GM21447 (cell line): ENCODE measurements at regions not wholly inside any gene's neighbourhood (a gene's known extent, or its start where the extent isn't known, plus 50 kb on each side); places are given as distances from the start of the nearest gene placed in this dataset.

Experiments
- ATAC-seq: cut with Tn5 transposase; IDR thresholded peaks from one replicate; pipeline ENCODE4 v1.9.1; 2021; ENCODE audit not compliant: unreplicated experiment

DNA sequence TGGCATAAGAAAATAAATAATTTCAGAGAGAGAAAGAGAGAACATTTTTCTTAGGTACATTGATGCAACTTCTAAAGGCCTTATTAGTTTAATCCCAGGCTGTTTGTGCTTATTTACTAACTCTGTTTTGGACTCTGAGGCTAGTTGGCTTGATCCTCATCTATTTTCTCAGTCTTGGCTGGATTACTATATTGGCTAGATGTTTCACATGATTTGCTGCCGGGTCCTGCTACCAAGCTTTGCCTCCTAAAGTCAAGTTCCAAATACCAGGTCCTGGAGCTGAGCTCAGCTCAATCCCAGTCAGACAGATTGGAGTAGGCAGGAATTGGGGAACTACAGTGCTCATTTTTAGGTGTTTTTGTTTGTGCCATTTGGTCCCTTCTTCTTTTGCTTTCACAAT, 340.8 kb downstream of the BCAT1 start:
- ATAC-seq: no peak

- no peak for ATAC-seq
These were observed 343.0 kb downstream of the BCAT1 start for GRCh38 chr12:24605916-24606315.

GRCh38 chr12:24605466-24605865, 343.4 kb downstream of the BCAT1 start:
- ATAC-seq: no peak

GRCh38 chr12:24603371-24603770, 345.5 kb downstream of the BCAT1 start:
- ATAC-seq: no peak

DNA sequence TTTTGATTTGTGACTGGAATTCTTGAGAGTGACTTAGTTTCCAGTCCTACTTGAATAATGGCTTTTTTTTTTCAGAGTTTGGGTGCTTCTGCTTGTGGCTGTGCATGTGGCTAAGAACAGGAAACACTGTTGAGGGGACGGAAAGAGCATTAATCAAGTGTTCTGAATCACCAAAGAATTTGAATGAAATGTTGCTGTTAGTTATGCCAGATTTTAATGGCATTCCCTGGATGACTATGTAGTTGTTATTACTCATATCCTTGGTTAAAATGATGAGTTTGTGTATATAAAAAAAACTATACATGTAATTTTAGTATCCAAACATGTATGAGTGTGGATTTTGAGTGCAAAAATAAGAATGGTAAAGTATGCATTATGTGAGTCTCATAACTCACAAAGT, 347.9 kb downstream of the BCAT1 start:
- no peak for ATAC-seq

- no peak for ATAC-seq
These were observed 348.4 kb downstream of the BCAT1 start for GRCh38 chr12:24600551-24600950.

DNA sequence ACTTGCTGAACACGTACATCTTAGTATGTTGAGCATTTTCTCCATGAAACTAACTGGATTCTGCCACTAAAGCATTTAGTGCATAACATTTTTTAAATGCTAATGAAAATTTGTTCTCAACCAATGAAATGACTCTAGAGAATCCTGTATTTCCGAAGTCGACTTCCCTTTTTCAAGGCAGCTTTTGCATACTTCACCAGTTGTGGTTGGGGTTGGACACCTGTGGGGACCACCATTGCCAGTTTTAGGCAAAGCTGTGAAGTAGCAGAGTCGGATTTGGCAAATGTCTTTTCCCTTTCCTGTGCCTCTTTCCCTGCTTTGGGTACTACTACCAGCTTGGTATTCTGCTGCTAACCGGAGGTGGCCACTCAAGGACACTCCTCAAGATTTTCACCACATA, 349.2 kb downstream of the BCAT1 start:
- ATAC-seq: no peak

- no peak for ATAC-seq
These were observed 351.3 kb downstream of the BCAT1 start for GRCh38 chr12:24597580-24597979.

DNA sequence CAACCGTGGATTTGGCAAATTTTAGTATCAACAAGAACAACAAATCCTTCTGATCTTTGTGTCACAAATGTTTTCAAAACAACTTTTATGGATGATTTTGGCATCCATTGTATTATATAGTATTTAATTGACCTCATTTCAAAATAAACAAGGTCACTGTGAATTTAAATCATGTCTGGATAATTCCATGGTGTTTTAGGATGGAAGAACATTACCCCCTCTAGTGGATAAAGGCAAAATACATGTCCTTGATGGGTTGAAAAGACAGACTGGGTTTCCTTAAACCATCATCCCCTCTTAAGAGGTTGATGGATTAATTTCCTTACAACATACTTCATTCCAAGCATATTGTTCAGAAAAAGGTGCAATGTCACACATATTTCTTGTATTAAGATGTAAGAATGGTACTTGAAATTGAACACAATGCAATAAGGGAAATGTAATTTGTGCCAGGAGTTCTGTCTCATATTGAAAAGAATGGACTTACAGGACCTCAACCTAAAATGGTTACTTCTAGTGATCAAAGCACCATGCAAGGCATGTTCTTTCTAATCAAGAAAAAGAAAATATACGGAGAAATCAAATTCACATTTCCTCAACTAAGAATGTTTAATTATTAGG, 352.0 kb downstream of the BCAT1 start:
- ATAC-seq: no peak

GRCh38 chr12:24595652-24596235, 353.2 kb downstream of the BCAT1 start:
- no peak for ATAC-seq

DNA sequence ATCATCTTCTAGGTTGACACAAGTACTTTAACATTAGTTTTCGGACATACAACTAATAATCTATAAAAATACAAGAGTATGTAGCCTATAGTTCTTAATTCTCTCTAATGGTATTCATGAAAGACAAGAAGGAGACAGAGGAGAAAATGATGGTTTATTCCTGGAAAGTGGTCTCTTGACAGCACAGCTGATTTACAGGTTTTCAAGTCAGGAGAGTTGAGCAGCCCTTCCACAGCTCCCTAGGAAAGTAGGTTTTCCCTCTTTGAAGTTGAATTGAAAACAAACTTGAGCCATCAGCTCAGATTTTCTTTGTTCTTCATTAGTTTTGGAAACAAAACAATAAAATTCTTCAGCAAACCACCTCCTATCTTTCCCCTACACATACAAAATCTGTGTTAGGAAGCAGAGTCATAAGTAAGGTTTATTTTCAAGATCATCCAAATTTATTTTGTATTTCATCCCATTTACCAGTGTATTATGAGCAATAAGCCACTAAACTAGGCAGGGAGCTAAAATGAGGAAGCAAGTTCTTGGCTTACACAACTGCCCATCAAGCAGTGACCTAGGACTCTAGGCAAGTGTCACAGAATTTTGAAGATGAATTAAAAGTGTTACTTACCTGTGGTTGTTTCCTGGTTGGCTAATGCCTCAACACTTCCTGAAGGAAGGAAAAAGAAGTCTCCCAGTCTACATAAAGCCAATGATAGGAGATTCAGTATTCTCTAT, 357.0 kb downstream of the BCAT1 start:
- ATAC-seq: no peak

- no peak for ATAC-seq
These were observed 357.7 kb downstream of the BCAT1 start for GRCh38 chr12:24591079-24591626.

- no peak for ATAC-seq
These were observed 362.6 kb downstream of the BCAT1 start for GRCh38 chr12:24586293-24586692.

GRCh38 chr12:24584032-24584675, 364.7 kb downstream of the BCAT1 start:
- no peak for ATAC-seq

GRCh38 chr12:24582954-24583601, 365.8 kb downstream of the BCAT1 start:
- no peak for ATAC-seq

GRCh38 chr12:24574538-24574937, 374.4 kb downstream of the BCAT1 start:
- ATAC-seq: no peak

- ATAC-seq: no peak
These were observed 375.3 kb downstream of the BCAT1 start for GRCh38 chr12:24573621-24574020.

DNA sequence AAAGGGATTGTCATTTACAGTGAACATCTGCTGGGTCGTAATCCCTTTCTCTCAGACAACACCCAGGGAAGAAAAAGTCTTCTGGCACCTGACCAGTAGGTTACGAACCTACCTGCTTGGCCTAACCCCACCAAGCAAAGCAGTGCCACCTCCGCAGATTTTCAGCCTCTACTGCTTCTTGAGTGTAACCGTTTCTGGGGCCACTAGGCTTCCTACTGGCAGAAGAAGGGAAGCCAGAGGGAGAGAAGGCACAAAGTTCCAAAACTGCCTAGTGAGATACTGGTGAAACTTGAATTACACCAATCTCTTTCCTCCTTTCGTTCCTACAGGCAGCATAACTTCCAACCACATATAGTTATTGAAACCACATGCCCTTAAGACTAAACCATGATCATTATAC, 383.6 kb downstream of the BCAT1 start:
- ATAC-seq: no peak

DNA sequence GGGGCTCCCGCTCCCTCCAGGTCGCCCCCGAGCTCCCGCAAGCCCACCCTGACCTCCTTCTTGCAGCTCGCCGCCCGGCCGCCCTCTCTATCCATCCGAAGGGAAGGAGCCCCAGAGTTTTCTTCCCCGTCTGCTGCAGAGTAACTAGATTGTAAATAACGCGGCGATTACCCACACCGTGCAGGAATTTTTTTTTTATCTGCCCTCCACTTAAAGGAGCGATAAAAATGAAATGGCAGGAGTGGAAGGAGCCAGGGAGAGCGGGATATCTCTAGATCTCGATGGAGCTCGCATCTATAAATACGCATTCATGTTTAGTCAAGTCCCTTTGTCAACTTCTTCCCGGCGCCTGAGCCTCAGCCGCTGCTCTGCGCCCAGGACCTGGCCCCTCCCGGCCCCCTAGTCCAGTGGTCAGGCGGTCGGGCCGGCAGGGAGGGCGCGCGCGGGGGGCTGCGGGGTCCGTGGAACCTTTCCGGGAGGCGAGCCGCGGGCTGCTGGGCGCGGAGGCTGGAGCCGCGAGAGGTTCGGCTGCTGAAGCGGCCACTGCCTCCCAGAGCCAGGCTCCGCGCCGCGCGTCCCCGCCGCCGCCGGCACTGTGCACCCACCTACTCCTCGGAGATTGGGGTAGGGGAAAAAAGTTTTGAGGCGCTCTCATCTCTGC, 386.0 kb downstream of the BCAT1 start:
- no peak for ATAC-seq

DNA sequence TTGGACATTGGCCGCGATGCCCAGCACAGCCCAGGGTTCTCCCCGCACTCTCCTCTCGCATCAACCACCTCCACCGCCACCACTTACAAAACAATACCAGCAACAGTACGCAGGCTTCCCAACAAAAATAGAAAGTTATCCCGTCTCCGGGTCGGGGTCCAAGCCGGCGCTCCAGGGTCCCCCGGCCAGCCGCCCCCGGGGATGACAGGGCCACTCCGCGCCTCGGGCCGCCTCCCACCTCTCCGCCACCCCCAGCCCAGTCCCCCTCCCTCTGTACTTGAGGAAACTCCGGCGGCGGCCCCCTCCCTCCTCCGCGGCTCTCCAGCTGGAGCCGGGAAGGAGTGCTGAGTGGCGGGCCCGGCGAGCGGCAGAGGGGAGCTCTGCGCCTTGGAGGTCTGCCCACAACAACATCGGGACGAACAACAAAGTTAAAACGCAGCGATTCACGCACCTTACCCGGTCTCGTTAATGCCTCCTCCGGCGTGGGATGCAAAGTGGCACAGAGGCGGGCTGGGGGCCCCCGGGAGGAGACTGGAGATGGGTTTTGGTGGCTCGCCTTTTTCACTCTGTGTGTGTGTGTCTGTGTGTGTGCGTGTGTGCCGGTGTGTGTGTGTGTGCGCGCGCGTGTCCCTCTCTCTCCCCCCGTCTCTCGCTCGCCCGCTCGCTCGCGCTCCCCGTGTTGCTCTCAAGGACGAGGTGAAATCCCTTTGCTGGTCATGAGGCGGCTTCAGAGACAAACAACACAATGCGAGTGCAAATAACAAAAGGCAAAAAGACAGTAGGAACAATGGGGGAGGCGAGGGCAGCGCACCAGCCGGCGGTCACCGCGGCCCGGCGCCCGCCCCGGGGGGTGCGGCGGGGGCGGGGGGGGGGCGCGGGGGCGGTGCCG, 386.8 kb downstream of the BCAT1 start:
- ATAC-seq: no peak
